ENCODE measurements at regions not wholly inside any gene's neighbourhood (a gene's known extent, or its start where the extent isn't known, plus 50 kb on each side); places are given as distances from the start of the nearest gene placed in this dataset. TPM values are rescaled to one million over a fixed set of nuclear protein-coding genes. Genes with fewer than 3 reads are reported as not detected.

- no peaks in the 10 kb centered on the region for H3K9me3 ChIP-seq
- no peak for DNase-seq
- intact Hi-C loops (cut with DNase I; ENCODE audit: low total_unique reads): no loop called here
- H3K4me3 ChIP-seq: no peak overlapping the region
- H3K36me3 ChIP-seq: no peaks in the 10 kb centered on the region
- no peaks in the 10 kb centered on the region for H3K27me3 ChIP-seq
- TF ChIP-seq POLR2A (IDR thresholded peaks at IDR 0.05) (no peak), CTCF (IDR thresholded peaks at IDR 0.05) (no peak)
- no peaks in the 10 kb centered on the region for H3K4me1 ChIP-seq
- peak overlapping the region in 1 of 2 donors; percentile 44 for H3K27ac ChIP-seq
Observed at GRCh38 chr5:56286015-56286884, 53.1 kb upstream of the ANKRD55 start.

GRCh38 chr5:56282951-56283350 lies 49.8 kb upstream of the ANKRD55 start:
- H3K4me1 ChIP-seq: no peaks in the 10 kb centered on the region
- H3K4me3 ChIP-seq: no peak overlapping the region
- H3K27me3 ChIP-seq: no peaks in the 10 kb centered on the region
- peak overlapping the region in 1 of 2 donors; percentile 7 for H3K27ac ChIP-seq
- DNase-seq: no peak
- H3K36me3 ChIP-seq: no peaks in the 10 kb centered on the region
- intact Hi-C loops (cut with DNase I; ENCODE audit: low total_unique reads): no loop called here
- TF ChIP-seq POLR2A (IDR thresholded peaks at IDR 0.05) (no peak), CTCF (IDR thresholded peaks at IDR 0.05) (no peak)
- H3K9me3 ChIP-seq: no peaks in the 10 kb centered on the region

Small RNA genes in the stretch of these regions (small RNA-seq; reads per million reads assigned to genes)
- gene HMGN1P17 (not detected), gene RNU6ATAC2P (not detected)

All from uterus (tissue), 3 donors.